ENCODE measurements at regions not wholly inside any gene's neighbourhood (a gene's known extent, or its start where the extent isn't known, plus 50 kb on each side); places are given as distances from the start of the nearest gene placed in this dataset.

DNA sequence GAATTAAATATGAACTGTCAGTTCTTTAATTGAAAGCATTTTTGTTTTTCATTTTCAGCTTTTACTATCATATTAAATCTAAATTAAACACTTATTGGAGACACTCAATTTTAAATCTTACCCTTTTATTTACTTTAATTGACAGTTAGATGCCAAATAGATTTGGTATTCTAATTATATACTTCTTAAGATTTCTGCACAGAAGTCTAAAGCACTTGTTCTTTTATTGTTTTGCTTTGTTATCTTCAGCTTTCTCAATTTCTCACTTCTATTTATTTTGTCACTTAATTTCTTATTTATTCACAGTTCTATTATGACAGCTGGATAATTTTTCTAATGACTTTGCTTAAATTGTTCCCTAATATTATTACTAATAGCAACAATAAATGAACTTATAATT is 1397.3 kb upstream of the MIR17HG start:
- TF ChIP-seq SUZ12 (IDR thresholded peaks at IDR 0.05; ENCODE audit: extremely low read depth, insufficient read depth, insufficient read length) (no peak), ZNF274 (IDR thresholded peaks at IDR 0.05; ENCODE audit: low read depth, low read length) (no peak), YY1 (IDR thresholded peaks at IDR 0.05; ENCODE audit: insufficient read depth, insufficient read length) (no peak)
